ENCODE measurements at regions not wholly inside any gene's neighbourhood (a gene's known extent, or its start where the extent isn't known, plus 50 kb on each side); places are given as distances from the start of the nearest gene placed in this dataset.
A peak's percentile ranks its signal among the peaks of the same experiment; 100 is the strongest.

DNA sequence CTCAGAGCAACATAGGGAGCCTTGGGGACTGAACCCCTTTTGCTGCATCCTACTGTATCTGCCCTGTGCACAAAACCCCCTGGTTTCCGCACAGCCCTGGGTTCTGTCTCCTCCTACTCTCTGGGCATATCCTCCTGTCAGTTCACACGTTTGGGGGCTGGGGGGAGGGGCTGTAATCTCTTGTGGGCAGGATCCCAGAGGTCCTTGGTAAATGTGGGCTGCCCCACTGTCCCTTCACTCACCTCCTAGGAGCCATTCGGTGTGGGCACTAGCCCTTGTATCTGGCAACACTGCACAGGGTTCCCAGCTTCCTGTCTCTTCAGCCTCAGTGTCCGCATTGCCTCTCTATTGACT lies 271.8 kb upstream of the DMAC1 start:
- 62% methylated on average over 4 of the region's 4 CpGs; no CpG with 5 or more reads in 1 of the 2 experiments for WGBS, 2 experiments (ENCODE audit: extremely low coverage in 1 of 2, insufficient coverage in 1 of 2, insufficient read length in 1 of 2, insufficient replicate concordance in 2 of 2, low coverage in 1 of 2, low lambda C conversion rate in 2 of 2, missing lambda C conversion rate in 1 of 2)
- H3K56ac ChIP-seq (replicated peaks; ENCODE audit: insufficient read length, low read depth, low read length): no peak overlapping the region
- CTCF ChIA-PET (ENCODE audit: partially characterized antibody): interaction anchor here (1.6 kb wide), 1 partner anchor 77 kb away, joined by 3 read pairs; no protein-coding TSS in a partner anchor
- TF ChIP-seq SIRT6 (IDR thresholded peaks at IDR 0.05; ENCODE audit: low read length) (no peak), KDM1A (IDR thresholded peaks at IDR 0.05; ENCODE audit: borderline replicate concordance, low read length) (no peak), CTBP2 (IDR thresholded peaks at IDR 0.05; ENCODE audit: borderline replicate concordance, insufficient read depth, insufficient read length, low read length) (no peak), JUND (IDR thresholded peaks at IDR 0.05; ENCODE audit: low read length) (no peak), BCL11A (IDR thresholded peaks at IDR 0.05; ENCODE audit: low read depth in 2 of 2, low read length in 2 of 2) (no peak), EGR1 (IDR thresholded peaks at IDR 0.05; ENCODE audit: borderline replicate concordance, low read depth, low read length) (no peak), POLR2AphosphoS5 (IDR thresholded peaks at IDR 0.05; ENCODE audit: low read depth, low read length) (no peak), SP4 (IDR thresholded peaks at IDR 0.05; ENCODE audit: low read length) (no peak), EP300 (IDR thresholded peaks at IDR 0.05; ENCODE audit: borderline replicate concordance in 1 of 2, low read depth in 2 of 2, low read length in 2 of 2) (no peak), PHF8 (conservative IDR thresholded peaks at IDR 0.05; ENCODE audit: low read depth, low read length) (no peak), NRF1 (IDR thresholded peaks at IDR 0.05; ENCODE audit: low read depth, low read length) (no peak)
- TF ChIP-seq, protein P1, sequence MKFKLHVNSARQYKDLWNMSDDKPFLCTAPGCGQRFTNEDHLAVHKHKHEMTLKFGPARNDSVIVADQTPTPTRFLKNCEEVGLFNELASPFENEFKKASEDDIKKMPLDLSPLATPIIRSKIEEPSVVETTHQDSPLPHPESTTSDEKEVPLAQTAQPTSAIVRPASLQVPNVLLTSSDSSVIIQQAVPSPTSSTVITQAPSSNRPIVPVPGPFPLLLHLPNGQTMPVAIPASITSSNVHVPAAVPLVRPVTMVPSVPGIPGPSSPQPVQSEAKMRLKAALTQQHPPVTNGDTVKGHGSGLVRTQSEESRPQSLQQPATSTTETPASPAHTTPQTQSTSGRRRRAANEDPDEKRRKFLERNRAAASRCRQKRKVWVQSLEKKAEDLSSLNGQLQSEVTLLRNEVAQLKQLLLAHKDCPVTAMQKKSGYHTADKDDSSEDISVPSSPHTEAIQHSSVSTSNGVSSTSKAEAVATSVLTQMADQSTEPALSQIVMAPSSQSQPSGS (IDR thresholded peaks at IDR 0.05; ENCODE audit: low read length): no peak
- TF ChIP-seq, protein P2, sequence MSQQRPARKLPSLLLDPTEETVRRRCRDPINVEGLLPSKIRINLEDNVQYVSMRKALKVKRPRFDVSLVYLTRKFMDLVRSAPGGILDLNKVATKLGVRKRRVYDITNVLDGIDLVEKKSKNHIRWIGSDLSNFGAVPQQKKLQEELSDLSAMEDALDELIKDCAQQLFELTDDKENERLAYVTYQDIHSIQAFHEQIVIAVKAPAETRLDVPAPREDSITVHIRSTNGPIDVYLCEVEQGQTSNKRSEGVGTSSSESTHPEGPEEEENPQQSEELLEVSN (IDR thresholded peaks at IDR 0.05): no peak

More for the DNA sequence above, 271.8 kb upstream of the DMAC1 start:
- peak overlapping the region; percentile 97 for H2AFZ ChIP-seq (ENCODE audit: low read length)
- H2BK5ac ChIP-seq (ENCODE audit: low read depth, low read length): no peak overlapping the region
- H2BK120ac ChIP-seq (replicated peaks; ENCODE audit: low read depth, low read length): no peak overlapping the region
- H3K79me1 ChIP-seq (ENCODE audit: low read depth, low read length): no peaks in the 10 kb centered on the region
- H3K79me2 ChIP-seq (ENCODE audit: control insufficient read depth in 1 of 2, insufficient read depth in 2 of 2, low read length in 2 of 2): no peaks in the 10 kb centered on the region
- POLR2A ChIA-PET (ENCODE audit: partially characterized antibody): no interaction called here
- no peak overlapping the region for H3K27ac ChIP-seq (ENCODE audit: low read depth, low read length)
- FAIRE-seq: no peak
- H3K9ac ChIP-seq (replicated peaks in 1 of 4; ENCODE audit: extremely low read depth in 1 of 4, low read depth in 3 of 4, low read length in 3 of 4): no peak overlapping the region
- H2BK20ac ChIP-seq (ENCODE audit: low read length): no peak overlapping the region
- no peak overlapping the region for H3K14ac ChIP-seq (ENCODE audit: insufficient read length)
- H3K23me2 ChIP-seq (ENCODE audit: low read depth, low read length): no peaks in the 10 kb centered on the region
- H4K91ac ChIP-seq (replicated peaks; ENCODE audit: insufficient read length, low read length): no peak overlapping the region
- H3K4ac ChIP-seq (replicated peaks; ENCODE audit: insufficient read length, low read depth, low read length): no peak overlapping the region
- no peaks in the 10 kb centered on the region for H4K20me1 ChIP-seq (replicated peaks in 1 of 2; ENCODE audit: control insufficient read depth in 1 of 2, insufficient read depth in 2 of 2, low read length in 2 of 2)
- H4K8ac ChIP-seq (ENCODE audit: extremely low read depth, insufficient read depth, low read length): peak overlapping the region; percentile 72; the same call in 1 of the 2 replicates
- H4K5ac ChIP-seq (ENCODE audit: insufficient read length, low read depth, low read length): no peak overlapping the region
- H3K4me3 ChIP-seq (ENCODE audit: extremely low read depth in 1 of 4, insufficient read depth in 2 of 4, low read depth in 3 of 4, low read length in 4 of 4): no peak overlapping the region
- DNase-seq (ENCODE audit: low read depth in 1 of 2, low spot score in 2 of 2): no peak
- no peak overlapping the region for H3K4me2 ChIP-seq (ENCODE audit: insufficient read depth in 1 of 2, low read depth in 2 of 2, low read length in 2 of 2)
- H2BK15ac ChIP-seq (ENCODE audit: low read length): no peak overlapping the region
- no peak overlapping the region for H2BK12ac ChIP-seq (ENCODE audit: low read depth, low read length)
- no peaks in the 10 kb centered on the region for H3K27me3 ChIP-seq (replicated peaks in 1 of 4; ENCODE audit: control insufficient read depth in 3 of 4, extremely low read depth in 1 of 4, insufficient read depth in 3 of 4, low read length in 3 of 4)
- no peaks in the 10 kb centered on the region for H3K4me1 ChIP-seq (replicated peaks in 1 of 4; ENCODE audit: control insufficient read depth in 3 of 4, insufficient read depth in 4 of 4, low read length in 3 of 4)
- H3K36me3 ChIP-seq (ENCODE audit: control insufficient read depth in 2 of 4, insufficient read depth in 4 of 4, low read length in 3 of 4): no peaks in the 10 kb centered on the region
- H2AK5ac ChIP-seq (ENCODE audit: low read depth, low read length): no peak overlapping the region
- H3K9me3 ChIP-seq (ENCODE audit: insufficient read depth in 2 of 2, low read depth in 1 of 2, low read length in 1 of 2): no peaks in the 10 kb centered on the region
- H3K18ac ChIP-seq (ENCODE audit: extremely low read depth, low read length): no peak overlapping the region
- no peak overlapping the region for H3K23ac ChIP-seq (ENCODE audit: insufficient read length)
